HepG2 (cell line): ENCODE measurements at regions not wholly inside any gene's neighbourhood (a gene's known extent, or its start where the extent isn't known, plus 50 kb on each side); places are given as distances from the start of the nearest gene placed in this dataset.

ENCODE experiments used
- ATF7-NPFF ChIP-seq: sonication (generic); formaldehyde crosslinking; IDR thresholded peaks from 2 replicates; pipeline ENCODE4 v1.8.1; 2023; ENCODE audit warnings: mild to moderate bottlenecking, low read depth, missing genetic modification reagents, moderate library complexity
- FOXA3 ChIP-seq: IDR thresholded peaks from 2 replicates; pipeline ENCODE4 v1.6.1; 2016; ENCODE audit warnings: missing genetic modification reagents, missing compliant biosample characterization
- IRF9 ChIP-seq: sonication (generic); formaldehyde crosslinking; IDR thresholded peaks from 2 replicates; pipeline ENCODE4 v1.8.0; 2022; ENCODE audit warnings: missing genetic modification reagents, mild to moderate bottlenecking, borderline replicate concordance
- MTERF4 ChIP-seq: sonication (generic); formaldehyde crosslinking; IDR thresholded peaks from 2 replicates; pipeline ENCODE4 v1.8.0; 2023; ENCODE audit warnings: mild to moderate bottlenecking, missing genetic modification reagents
- PHF5A ChIP-seq: IDR thresholded peaks from one replicate; pipeline ENCODE4 v1.6.1; 2018; ENCODE audit warnings: low read depth, missing genetic modification reagents; ENCODE audit not compliant: unreplicated experiment
- SIX4 ChIP-seq: sonication (generic); formaldehyde crosslinking; IDR thresholded peaks from 2 replicates; pipeline ENCODE4 v1.4.0; 2020; ENCODE audit warnings: missing genetic modification reagents
- TAF1 ChIP-seq: sonication (generic); formaldehyde crosslinking; IDR thresholded peaks from 2 replicates; pipeline ENCODE4 v1.4.0; 2020; ENCODE audit warnings: missing genetic modification reagents
- TCF12 ChIP-seq, 2 experiments: fragments of 450-650 bp in 1 of 2; sonication (generic) in 1 of 2; formaldehyde crosslinking in 1 of 2; IDR thresholded peaks; 2 replicates each; pipeline versions ENCODE4 v1.6.1 to v1.8.0; 2017 to 2022; ENCODE audit warnings: antibody characterized with exemption in 1 of 2, mild to moderate bottlenecking in 1 of 2, missing genetic modification reagents in 1 of 2, moderate library complexity in 1 of 2
- TEAD3 ChIP-seq: optimal IDR thresholded peaks from 2 replicates; pipeline ENCODE3; 2016; ENCODE audit warnings: borderline replicate concordance
- TERF1 ChIP-seq: sonication (generic); formaldehyde crosslinking; IDR thresholded peaks from 2 replicates; pipeline ENCODE4 v1.8.0; 2022; ENCODE audit warnings: mild to moderate bottlenecking, missing genetic modification reagents, moderate library complexity
- THAP8 ChIP-seq: sonication (generic); formaldehyde crosslinking; IDR thresholded peaks from 2 replicates; pipeline ENCODE4 v1.5.1; 2020; ENCODE audit warnings: missing genetic modification reagents, mild to moderate bottlenecking, borderline replicate concordance
- ZBTB44 ChIP-seq: sonication (generic); formaldehyde crosslinking; IDR thresholded peaks from 2 replicates; pipeline ENCODE4 v1.4.0; 2020; ENCODE audit warnings: missing genetic modification reagents
- ZNF205 ChIP-seq: IDR thresholded peaks from 2 replicates; pipeline ENCODE4 v1.6.1; 2018; ENCODE audit warnings: missing biosample characterization, missing genetic modification reagents
- ZNF335 ChIP-seq: sonication (generic); formaldehyde crosslinking; IDR thresholded peaks from 2 replicates; pipeline ENCODE4 v1.4.0; 2020; ENCODE audit warnings: missing genetic modification reagents
- ZNF337 ChIP-seq: sonication (generic); formaldehyde crosslinking; IDR thresholded peaks from 2 replicates; pipeline ENCODE4 v1.5.1; 2020; ENCODE audit warnings: missing genetic modification reagents, low read depth, mild to moderate bottlenecking, borderline replicate concordance
- ZNF646 ChIP-seq: sonication (generic); formaldehyde crosslinking; IDR thresholded peaks from 2 replicates; pipeline ENCODE4 v1.9.0; 2021; ENCODE audit warnings: mild to moderate bottlenecking, missing genetic modification reagents
- ZSCAN29 ChIP-seq: sonication (generic); formaldehyde crosslinking; conservative IDR thresholded peaks from 2 replicates; pipeline ENCODE4 v1.4.0; 2020; ENCODE audit warnings: mild to moderate bottlenecking, missing genetic modification reagents

GRCh38 chr21:38917043-38917774, 111.5 kb downstream of the ETS2 start (continued):
- TF ChIP-seq TERF1 (CRISPR knock-in tag), result no peak
- TF ChIP-seq ZNF337, result no peak
- no peak for TF ChIP-seq TCF12 (IDR thresholded peaks at IDR 0.05)
- peak; percentile 81 for TF ChIP-seq TCF12 (CRISPR knock-in tag; IDR thresholded peaks at IDR 0.05)
- TF ChIP-seq ZSCAN29, result no peak
- TF ChIP-seq TEAD3 (CRISPR knock-in tag), result peak; percentile 71
- TF ChIP-seq ZNF646 (CRISPR knock-in tag), result no peak; the same call in 1 of the 2 replicates
- peak; percentile 89 for TF ChIP-seq FOXA3 (CRISPR knock-in tag)
- no peak for TF ChIP-seq MTERF4 (CRISPR knock-in tag)
- no peak for TF ChIP-seq ATF7-NPFF (CRISPR knock-in tag)
- TF ChIP-seq ZBTB44 (CRISPR knock-in tag), result no peak
- TF ChIP-seq ZNF335 (CRISPR knock-in tag), result no peak
- TF ChIP-seq TAF1 (CRISPR knock-in tag), result no peak
- TF ChIP-seq ZNF205 (CRISPR knock-in tag), result 0 out of 2 replicates have a peak, but pooled peaks have one; percentile 52
- TF ChIP-seq THAP8 (CRISPR knock-in tag), result no peak
- no peak for TF ChIP-seq PHF5A (CRISPR knock-in tag)
- no peak for TF ChIP-seq IRF9 (CRISPR knock-in tag)
- peak; percentile 93 for TF ChIP-seq SIX4
